HG03103 (cell line): ENCODE measurements at regions not wholly inside any gene's neighbourhood (a gene's known extent, or its start where the extent isn't known, plus 50 kb on each side); places are given as distances from the start of the nearest gene placed in this dataset.

Experiments
- ATAC-seq: cut with Tn5 transposase; IDR thresholded peaks from one replicate; pipeline ENCODE4 v1.9.1; 2021; ENCODE audit warnings: low read depth; ENCODE audit not compliant: unreplicated experiment

GRCh38 chr1:59218521-59219236, 78.2 kb upstream of the FGGY start:
- no peak for ATAC-seq

- ATAC-seq = no peak
Measured at GRCh38 chr1:59219916-59220315, 77.0 kb upstream of the FGGY start.

DNA sequence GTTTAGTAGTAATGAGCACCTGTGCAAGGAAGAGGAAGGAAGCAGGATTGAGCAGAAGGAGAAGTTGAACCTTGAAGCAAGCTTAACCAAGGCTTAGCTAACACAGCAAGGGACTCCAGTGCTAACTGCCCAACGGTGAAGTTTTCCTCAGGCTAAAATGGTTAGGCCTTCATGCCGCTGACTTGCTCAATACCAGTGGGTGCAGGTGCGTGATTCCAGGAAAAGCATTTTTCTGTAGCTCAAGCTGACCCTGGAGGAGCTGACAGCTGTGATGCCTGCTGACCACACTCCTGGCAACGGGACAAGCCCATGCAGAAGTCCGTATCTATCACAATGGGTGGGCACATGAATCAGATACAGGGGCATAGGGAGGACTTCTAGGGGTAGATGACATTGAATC, 76.5 kb upstream of the FGGY start:
- no peak for ATAC-seq

DNA sequence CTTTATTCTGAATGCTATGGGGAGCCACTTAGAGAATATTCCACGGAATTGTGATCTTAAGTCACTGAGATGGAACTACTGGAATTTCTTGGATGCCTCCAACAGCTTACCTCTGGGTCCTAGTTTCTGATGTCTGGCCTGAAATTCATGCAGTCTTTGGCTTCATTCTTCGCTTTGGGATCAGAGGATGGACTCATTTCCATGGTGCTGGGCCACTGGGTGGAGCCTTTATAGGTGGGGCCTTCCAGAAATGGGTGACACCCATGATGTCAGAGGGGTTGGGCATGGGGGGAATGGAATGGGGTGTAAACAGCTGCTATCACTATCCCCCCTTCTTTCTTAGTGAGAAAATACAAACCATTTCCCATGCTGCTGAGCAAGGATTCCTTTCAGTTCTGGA, 73.7 kb upstream of the FGGY start:
- ATAC-seq = no peak

DNA sequence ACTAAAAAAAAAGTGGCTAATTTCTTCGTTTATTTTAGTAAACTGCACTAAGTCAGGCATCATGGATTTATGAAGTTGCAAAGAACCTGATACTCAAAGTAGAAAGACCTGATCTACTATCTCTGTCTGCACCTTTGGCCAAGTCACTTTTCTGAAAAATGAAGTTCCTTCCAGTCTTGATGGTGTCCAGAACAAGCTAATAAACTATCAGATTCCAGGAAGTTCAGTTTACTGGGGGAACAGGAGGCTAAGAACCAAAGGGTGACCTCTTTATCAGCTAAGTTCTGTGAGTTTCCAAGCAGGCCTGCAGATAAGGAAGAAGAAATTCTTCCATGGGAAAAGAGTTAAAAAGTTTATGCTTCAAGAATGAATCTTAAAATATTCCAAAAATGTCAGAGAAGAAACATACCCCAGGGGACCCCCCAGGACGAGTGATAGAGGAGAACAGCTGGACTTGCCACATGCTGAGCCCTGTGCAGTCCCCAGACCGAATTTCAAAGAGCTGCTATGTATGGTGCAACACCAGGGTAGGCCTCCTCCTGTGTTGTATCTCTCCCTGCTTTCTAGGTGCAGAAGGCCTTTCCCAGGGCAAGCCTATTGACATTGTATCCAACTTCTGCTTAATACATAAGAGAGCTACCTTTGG, 72.8 kb upstream of the FGGY start:
- ATAC-seq = no peak

GRCh38 chr1:59225594-59226316, 71.1 kb upstream of the FGGY start:
- no peak for ATAC-seq

DNA sequence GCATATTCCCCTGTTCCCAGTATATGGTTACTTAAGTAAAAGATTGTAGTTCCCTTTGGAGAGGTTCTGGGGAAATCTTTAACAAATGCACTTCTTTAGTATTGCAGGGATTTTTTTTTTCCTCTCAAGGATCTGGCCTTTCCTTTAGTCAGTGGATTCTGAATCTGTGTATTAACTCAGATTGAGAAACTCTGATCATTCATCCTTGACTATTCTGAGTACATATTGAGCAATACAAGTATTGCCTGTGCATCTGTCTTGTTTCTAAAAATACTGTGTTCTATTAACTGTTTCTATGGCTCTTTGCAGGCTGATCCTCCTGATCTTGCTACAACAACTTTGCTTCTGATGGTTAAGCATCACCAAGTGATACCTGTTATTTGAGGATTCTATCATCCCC, 67.8 kb upstream of the FGGY start:
- ATAC-seq = no peak

DNA sequence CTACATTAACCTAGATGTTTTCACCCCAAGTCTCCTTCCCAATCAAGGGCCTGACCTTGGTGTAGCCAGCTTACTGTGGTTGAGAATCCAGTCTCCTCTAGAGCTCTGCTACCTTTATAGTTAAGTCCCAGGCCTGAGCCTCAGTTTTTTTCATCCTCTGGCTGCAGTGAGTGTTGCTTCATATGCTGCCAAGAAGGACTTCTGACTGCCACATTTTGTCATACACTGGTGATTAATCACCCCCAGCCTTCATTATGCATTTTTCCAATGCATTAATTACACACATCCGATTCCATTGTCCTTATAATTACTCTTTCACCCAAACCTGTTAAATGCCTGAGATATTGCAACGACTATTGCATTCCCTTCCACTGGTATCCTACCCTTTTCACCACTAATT, 66.3 kb upstream of the FGGY start:
- ATAC-seq = no peak

GRCh38 chr1:59232216-59232615, 64.7 kb upstream of the FGGY start:
- ATAC-seq = no peak

DNA sequence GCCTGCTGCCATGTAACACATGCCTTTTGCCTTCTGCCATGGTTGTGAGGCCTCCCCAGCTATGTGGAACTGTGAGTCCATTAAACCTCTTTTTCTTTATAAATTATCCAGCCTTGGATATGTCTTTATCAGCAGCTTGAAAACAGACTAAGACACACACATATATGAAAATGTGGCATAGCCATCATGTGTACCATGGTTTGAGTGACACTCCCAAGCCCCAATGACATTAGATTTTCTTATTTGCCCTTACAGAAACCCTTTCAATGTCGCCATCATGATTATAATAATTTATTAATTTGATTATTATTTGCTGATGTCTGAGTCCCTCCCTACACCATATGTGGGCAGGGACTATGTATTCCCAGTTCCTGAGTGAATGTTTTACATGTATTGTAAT, 63.5 kb upstream of the FGGY start:
- ATAC-seq = no peak

DNA sequence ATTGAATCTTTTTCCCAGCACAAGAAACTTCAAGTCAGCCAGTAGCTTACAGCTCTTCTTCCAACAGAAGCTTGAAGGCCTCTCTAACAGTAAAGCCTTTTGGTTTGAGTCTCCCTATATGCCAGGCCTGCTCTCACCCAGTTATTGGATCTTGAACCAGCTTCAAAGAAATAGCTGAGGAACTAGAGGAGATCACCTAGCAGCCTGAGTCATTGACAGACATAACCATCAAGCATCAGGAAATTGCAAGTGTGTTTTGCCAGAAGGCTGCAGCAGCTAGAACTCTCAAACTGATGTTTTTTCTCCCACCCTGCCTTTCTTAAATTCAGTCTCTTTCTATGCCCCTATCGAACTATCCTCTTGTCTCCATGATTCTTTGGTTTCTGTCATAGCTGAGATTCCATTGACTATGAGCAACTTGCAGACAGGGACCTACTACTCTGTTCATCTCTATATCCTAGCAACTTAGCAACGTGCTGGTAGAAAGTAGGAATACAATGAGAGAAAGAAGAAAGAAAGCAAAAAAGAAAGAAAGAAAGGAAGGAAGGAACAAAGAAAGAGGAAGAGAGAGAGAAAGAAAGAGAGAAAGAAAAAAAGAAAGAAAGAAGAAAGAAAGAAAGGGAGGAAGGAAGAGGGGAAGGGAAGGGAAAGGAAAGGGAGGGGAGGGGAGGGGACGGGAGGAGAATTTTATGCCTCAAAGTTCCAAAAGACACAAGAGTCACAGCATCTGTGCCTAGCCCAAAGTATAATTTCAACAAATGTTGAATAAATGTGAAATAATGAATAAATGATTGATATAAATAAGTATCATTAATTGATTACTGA, 60.0 kb upstream of the FGGY start:
- ATAC-seq = no peak

- ATAC-seq = no peak
Measured at GRCh38 chr1:59237900-59238299, 59.0 kb upstream of the FGGY start.

- ATAC-seq = no peak
Measured at GRCh38 chr1:59238333-59238934, 58.5 kb upstream of the FGGY start.

DNA sequence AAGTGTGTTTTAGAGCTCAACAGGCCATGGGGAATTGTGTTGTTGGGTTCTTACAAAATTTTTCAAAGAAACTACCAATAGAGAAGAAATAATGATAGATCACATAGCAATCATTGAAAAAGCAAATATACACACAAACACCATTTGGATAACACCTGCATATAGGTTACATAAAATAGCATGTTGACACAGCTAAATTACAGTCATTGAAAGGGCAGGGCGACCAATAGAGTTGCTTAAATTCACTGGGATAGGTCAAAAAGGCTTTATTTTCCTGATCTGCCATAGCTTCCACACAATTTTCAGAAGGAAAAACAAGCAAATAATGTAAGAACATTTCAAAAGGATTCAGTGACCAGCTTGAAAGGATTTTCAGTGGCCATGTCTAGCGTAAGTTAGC, 57.9 kb upstream of the FGGY start:
- ATAC-seq = no peak

GRCh38 chr1:59241909-59242308, 55.0 kb upstream of the FGGY start:
- ATAC-seq = no peak

- ATAC-seq = no peak
Measured at GRCh38 chr1:59242370-59242769, 54.5 kb upstream of the FGGY start.

GRCh38 chr1:59243550-59243949, 53.3 kb upstream of the FGGY start:
- no peak for ATAC-seq

GRCh38 chr1:59243978-59244377, 52.9 kb upstream of the FGGY start:
- ATAC-seq = no peak

GRCh38 chr1:59244891-59245290, 52.0 kb upstream of the FGGY start:
- no peak for ATAC-seq
